T-cell (primary cell): ENCODE measurements at regions not wholly inside any gene's neighbourhood (a gene's known extent, or its start where the extent isn't known, plus 50 kb on each side); places are given as distances from the start of the nearest gene placed in this dataset.

Experiments
- ATAC-seq, 4 experiments: fragments of 200-7000 bp in 3 of 4; fragments of 150-1000 bp in 1 of 4; cut with Tn5 transposase; replicated peaks in 1 of 4; 1 replicate in 3 of 4; 2 replicates in 1 of 4; pipeline ENCODE4 v1.10.0; 2021; ENCODE audit warnings: moderate library complexity in 3 of 4, mild to moderate bottlenecking in 2 of 4, moderate number of reproducible peaks in 1 of 4
- CTCF ChIA-PET, 2 donors: fragments of 300-600 bp; sonication (Branson Sonifier 250); formaldehyde crosslinking; loops; one replicate each; lab custom pipeline; 2022; ENCODE audit warnings: antibody characterized with exemption in 2 of 2; lab: Charles Lee
- POLR2A ChIA-PET, 2 donors: fragments of 300-600 bp; sonication (Branson Sonifier 250); formaldehyde crosslinking; loops; one replicate each; lab custom pipeline; 2022; ENCODE audit warnings: antibody characterized with exemption in 2 of 2; lab: Charles Lee
- DNase-seq, 35 experiments: peaks; one replicate each; pipeline versions ENCODE4 v3.0.0 to v3.0.0-alpha.2; 2013 to 2023
- H3K27ac ChIP-seq: one replicate; pipeline ENCODE4 v1.5.1; 2013; ENCODE audit warnings: low read length
- H3K27me3 ChIP-seq, 2 experiments: replicated peaks in 1 of 2; 1 replicate in 1 of 2; 2 replicates in 1 of 2; pipeline versions ENCODE4 v1.6.1 to v1.7.0; 2013; ENCODE audit warnings: low read length in 1 of 2, mixed read lengths in 1 of 2; ENCODE audit not compliant: control insufficient read depth in 2 of 2, insufficient read depth in 2 of 2; ENCODE audit errors: extremely low read depth in 1 of 2
- H3K36me3 ChIP-seq, 2 donors: 1 replicate in 1 of 2; 2 replicates in 1 of 2; pipeline versions ENCODE4 v1.6.1 to v1.7.0; 2013; ENCODE audit warnings: low read length in 1 of 2; ENCODE audit not compliant: control insufficient read depth in 2 of 2, insufficient read depth in 1 of 2; ENCODE audit errors: extremely low read depth in 1 of 2
- H3K4me1 ChIP-seq, 2 experiments: 1 replicate in 1 of 2; 2 replicates in 1 of 2; pipeline versions ENCODE4 v1.6.1 to v1.7.0; 2013; ENCODE audit warnings: low read length in 2 of 2, mixed read lengths in 1 of 2; ENCODE audit not compliant: insufficient read depth in 2 of 2, control insufficient read depth in 1 of 2; ENCODE audit errors: extremely low read depth in 1 of 2
- H3K4me3 ChIP-seq, 2 donors: 1 replicate in 1 of 2; 2 replicates in 1 of 2; pipeline versions ENCODE4 v1.5.1 to v1.7.0; 2013; ENCODE audit warnings: mild to moderate bottlenecking in 2 of 2, low read length in 1 of 2, moderate library complexity in 1 of 2; ENCODE audit not compliant: control insufficient read depth in 1 of 2; ENCODE audit errors: extremely low read depth in 1 of 2
- H3K9me3 ChIP-seq: 2 replicates; pipeline ENCODE4 v1.7.0; 2013
- H3K27ac Mint-ChIP-seq, 2 donors: one replicate each; pipeline ENCODE4 v1.8.0; 2020 to 2021; ENCODE audit warnings: mild to moderate bottlenecking in 2 of 2, mixed read lengths in 2 of 2
- H3K27me3 Mint-ChIP-seq, 2 donors: one replicate each; pipeline ENCODE4 v1.8.0; 2021 to 2022; ENCODE audit warnings: mixed read lengths in 2 of 2
- H3K36me3 Mint-ChIP-seq: one replicate; pipeline ENCODE4 v1.8.0; 2021; ENCODE audit warnings: mixed read lengths
- H3K4me1 Mint-ChIP-seq, 3 donors: one replicate each; pipeline ENCODE4 v1.8.0; 2020 to 2022; ENCODE audit warnings: mixed read lengths in 3 of 3, mild to moderate bottlenecking in 1 of 3
- H3K4me3 Mint-ChIP-seq, 3 donors: one replicate each; pipeline ENCODE4 v1.8.0; 2020 to 2022; ENCODE audit warnings: mild to moderate bottlenecking in 3 of 3, mixed read lengths in 3 of 3, moderate library complexity in 3 of 3
- H3K9me3 Mint-ChIP-seq, 3 donors: one replicate each; pipeline ENCODE4 v1.8.0; 2020 to 2022; ENCODE audit warnings: mixed read lengths in 3 of 3
- WGBS: methylation state at CpG from one replicate; pipeline ENCODE4 v1.1.5; 2013; ENCODE audit warnings: missing lambda C conversion rate; ENCODE audit not compliant: insufficient coverage; 5-methylcytosine and 5-hydroxymethylcytosine counted together

GRCh38 chr3:180294282-180295027 lies 257.7 kb upstream of the PEX5L start:
- Mint-ChIP-seq H3K4me1 (no peaks in the 10 kb centered on the region), H3K27ac (no peak overlapping the region), H3K27me3 (no peaks in the 10 kb centered on the region), H3K36me3 (no peaks in the 10 kb centered on the region), H3K9me3 (no peaks in the 10 kb centered on the region), H3K4me3 (no peak overlapping the region)
- CTCF ChIA-PET = no interaction called here
- Histone ChIP-seq H3K4me3 (no peak overlapping the region), H3K27ac (no peak overlapping the region), H3K27me3 (no peaks in the 10 kb centered on the region), H3K4me1 (no peaks in the 10 kb centered on the region), H3K36me3 (no peaks in the 10 kb centered on the region), H3K9me3 (no peaks in the 10 kb centered on the region)
- no CpG with 5 or more reads among the region's 1 CpG for WGBS
- POLR2A ChIA-PET = no interaction called here
- no peak for DNase-seq
- no peak for ATAC-seq

GRCh38 chr3:180295811-180296210 lies 259.1 kb upstream of the PEX5L start:
- no peak for ATAC-seq
- H3K27ac ChIP-seq = no peak overlapping the region
- Mint-ChIP-seq H3K4me3 (no peak overlapping the region), H3K4me1 (no peaks in the 10 kb centered on the region), H3K27me3 (peaks cover 0 to 4% of the 10 kb centered on the region in 2 donors), H3K27ac (no peak overlapping the region), H3K36me3 (no peaks in the 10 kb centered on the region), H3K9me3 (no peaks in the 10 kb centered on the region)
- no peaks in the 10 kb centered on the region for H3K4me1 ChIP-seq
- WGBS = 36% methylated on average over 1 of the region's 2 CpGs
- no peak for DNase-seq
- H3K4me3 ChIP-seq = no peak overlapping the region
- no peaks in the 10 kb centered on the region for H3K27me3 ChIP-seq
- H3K36me3 ChIP-seq = no peaks in the 10 kb centered on the region
- ChIA-PET CTCF (no interaction called here), POLR2A (no interaction called here)
- no peaks in the 10 kb centered on the region for H3K9me3 ChIP-seq

- Mint-ChIP-seq H3K4me1 (no peaks in the 10 kb centered on the region), H3K9me3 (no peaks in the 10 kb centered on the region), H3K27ac (no peak overlapping the region), H3K27me3 (peaks cover 0 to 11% of the 10 kb centered on the region in 2 donors), H3K4me3 (no peak overlapping the region), H3K36me3 (no peaks in the 10 kb centered on the region)
- DNase-seq = no peak
- H3K27ac ChIP-seq = no peak overlapping the region
- no CpG with 5 or more reads among the region's 5 CpGs for WGBS
- no peaks in the 10 kb centered on the region for H3K36me3 ChIP-seq
- ATAC-seq = no peak
- H3K27me3 ChIP-seq = no peaks in the 10 kb centered on the region
- ChIA-PET CTCF (no interaction called here), POLR2A (no interaction called here)
- no peak overlapping the region for H3K4me3 ChIP-seq
- H3K9me3 ChIP-seq = no peaks in the 10 kb centered on the region
- H3K4me1 ChIP-seq = no peaks in the 10 kb centered on the region
Observed at GRCh38 chr3:180296971-180297370, 260.2 kb upstream of the PEX5L start.

- Mint-ChIP-seq H3K27ac (no peak overlapping the region), H3K27me3 (peaks cover 0 to 5% of the 10 kb centered on the region in 2 donors), H3K4me1 (no peaks in the 10 kb centered on the region), H3K9me3 (peaks cover 0 to 6% (median 0%) of the 10 kb centered on the region in 3 donors), H3K36me3 (no peaks in the 10 kb centered on the region), H3K4me3 (no peak overlapping the region)
- no peak for DNase-seq
- H3K4me1 ChIP-seq = no peaks in the 10 kb centered on the region
- H3K27me3 ChIP-seq = no peaks in the 10 kb centered on the region
- CTCF ChIA-PET = no interaction called here
- POLR2A ChIA-PET = no interaction called here
- H3K9me3 ChIP-seq = no peaks in the 10 kb centered on the region
- no peak overlapping the region for H3K27ac ChIP-seq
- no peaks in the 10 kb centered on the region for H3K36me3 ChIP-seq
- no peak overlapping the region for H3K4me3 ChIP-seq
- ATAC-seq = no peak
- WGBS = no CpG with 5 or more reads among the region's 1 CpG
Observed at GRCh38 chr3:180306155-180306554, 269.4 kb upstream of the PEX5L start.

- Histone ChIP-seq H3K9me3 (no peaks in the 10 kb centered on the region), H3K27ac (no peak overlapping the region), H3K27me3 (no peaks in the 10 kb centered on the region), H3K4me1 (no peaks in the 10 kb centered on the region), H3K36me3 (no peaks in the 10 kb centered on the region), H3K4me3 (no peak overlapping the region)
- 76% methylated on average over 6 of the region's 7 CpGs for WGBS
- ATAC-seq = no peak
- no peaks in the 10 kb centered on the region for H3K27me3 Mint-ChIP-seq
- DNase-seq = no peak
- H3K4me3 Mint-ChIP-seq = no peak overlapping the region
- no peaks in the 10 kb centered on the region for H3K4me1 Mint-ChIP-seq
- H3K9me3 Mint-ChIP-seq = peaks cover 0 to 6% (median 0%) of the 10 kb centered on the region in 3 donors
- H3K36me3 Mint-ChIP-seq = no peaks in the 10 kb centered on the region
- no peak overlapping the region for H3K27ac Mint-ChIP-seq
- POLR2A ChIA-PET = no interaction called here
- CTCF ChIA-PET = no interaction called here
Observed at GRCh38 chr3:180306691-180307090, 270.0 kb upstream of the PEX5L start.

GRCh38 chr3:180311242-180311641 lies 274.5 kb upstream of the PEX5L start:
- POLR2A ChIA-PET = no interaction called here
- Histone ChIP-seq H3K4me1 (no peaks in the 10 kb centered on the region), H3K27ac (no peak overlapping the region), H3K4me3 (no peak overlapping the region), H3K27me3 (no peaks in the 10 kb centered on the region), H3K9me3 (no peaks in the 10 kb centered on the region), H3K36me3 (no peaks in the 10 kb centered on the region)
- DNase-seq = no peak
- WGBS = no CpG with 5 or more reads among the region's 1 CpG
- no peak overlapping the region for H3K4me3 Mint-ChIP-seq
- no peak for ATAC-seq
- peaks cover 0 to 6% (median 0%) of the 10 kb centered on the region in 3 donors for H3K9me3 Mint-ChIP-seq
- H3K27ac Mint-ChIP-seq = no peak overlapping the region
- no peaks in the 10 kb centered on the region for H3K4me1 Mint-ChIP-seq
- H3K36me3 Mint-ChIP-seq = no peaks in the 10 kb centered on the region
- CTCF ChIA-PET = no interaction called here
- no peaks in the 10 kb centered on the region for H3K27me3 Mint-ChIP-seq

GRCh38 chr3:180316321-180316720 lies 279.6 kb upstream of the PEX5L start:
- 20% methylated on average over 1 of the region's 2 CpGs for WGBS
- no peaks in the 10 kb centered on the region for H3K36me3 ChIP-seq
- POLR2A ChIA-PET = no interaction called here
- CTCF ChIA-PET = no interaction called here
- no peak for ATAC-seq
- no peaks in the 10 kb centered on the region for H3K27me3 Mint-ChIP-seq
- no peak overlapping the region for H3K27ac ChIP-seq
- no peak overlapping the region for H3K4me3 Mint-ChIP-seq
- no peak for DNase-seq
- H3K9me3 Mint-ChIP-seq = no peaks in the 10 kb centered on the region
- H3K27me3 ChIP-seq = no peaks in the 10 kb centered on the region
- no peak overlapping the region for H3K27ac Mint-ChIP-seq
- H3K36me3 Mint-ChIP-seq = no peaks in the 10 kb centered on the region
- no peaks in the 10 kb centered on the region for H3K4me1 ChIP-seq
- no peak overlapping the region for H3K4me3 ChIP-seq
- no peaks in the 10 kb centered on the region for H3K4me1 Mint-ChIP-seq
- no peaks in the 10 kb centered on the region for H3K9me3 ChIP-seq
